ENCODE measurements at regions not wholly inside any gene's neighbourhood (a gene's known extent, or its start where the extent isn't known, plus 50 kb on each side); places are given as distances from the start of the nearest gene placed in this dataset.

DNA sequence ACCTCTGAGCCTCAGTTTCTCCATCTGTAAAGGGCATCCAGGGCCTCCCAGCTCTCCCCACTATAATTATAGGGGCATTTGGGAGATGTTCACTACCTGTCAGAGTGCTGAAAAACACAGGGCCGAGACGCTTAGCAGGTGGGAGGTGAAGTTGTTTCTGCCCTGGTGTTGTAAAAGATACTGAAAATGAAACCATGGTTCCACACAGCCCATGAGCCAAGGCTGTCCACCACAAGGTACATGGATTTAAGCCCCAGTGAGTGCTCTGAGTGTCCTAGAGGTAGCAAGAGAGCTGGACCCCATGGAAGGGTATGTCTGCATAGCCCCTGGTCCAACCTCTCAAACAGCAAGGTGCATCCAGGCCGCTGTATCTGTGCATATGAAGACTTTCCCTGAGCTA lies 137.5 kb downstream of the C5orf15 start:
- TF ChIP-seq, protein P1, sequence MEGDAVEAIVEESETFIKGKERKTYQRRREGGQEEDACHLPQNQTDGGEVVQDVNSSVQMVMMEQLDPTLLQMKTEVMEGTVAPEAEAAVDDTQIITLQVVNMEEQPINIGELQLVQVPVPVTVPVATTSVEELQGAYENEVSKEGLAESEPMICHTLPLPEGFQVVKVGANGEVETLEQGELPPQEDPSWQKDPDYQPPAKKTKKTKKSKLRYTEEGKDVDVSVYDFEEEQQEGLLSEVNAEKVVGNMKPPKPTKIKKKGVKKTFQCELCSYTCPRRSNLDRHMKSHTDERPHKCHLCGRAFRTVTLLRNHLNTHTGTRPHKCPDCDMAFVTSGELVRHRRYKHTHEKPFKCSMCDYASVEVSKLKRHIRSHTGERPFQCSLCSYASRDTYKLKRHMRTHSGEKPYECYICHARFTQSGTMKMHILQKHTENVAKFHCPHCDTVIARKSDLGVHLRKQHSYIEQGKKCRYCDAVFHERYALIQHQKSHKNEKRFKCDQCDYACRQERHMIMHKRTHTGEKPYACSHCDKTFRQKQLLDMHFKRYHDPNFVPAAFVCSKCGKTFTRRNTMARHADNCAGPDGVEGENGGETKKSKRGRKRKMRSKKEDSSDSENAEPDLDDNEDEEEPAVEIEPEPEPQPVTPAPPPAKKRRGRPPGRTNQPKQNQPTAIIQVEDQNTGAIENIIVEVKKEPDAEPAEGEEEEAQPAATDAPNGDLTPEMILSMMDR (conservative IDR thresholded peaks at IDR 0.05; ENCODE audit: low read length) = no peak
- no peak for TF ChIP-seq EZH2phosphoT487 (IDR thresholded peaks at IDR 0.05; ENCODE audit: borderline replicate concordance, low read depth, low read length)

All from OCI-LY7 (cell line).